Mononuclear cell (primary cell): ENCODE measurements at regions not wholly inside any gene's neighbourhood (a gene's known extent, or its start where the extent isn't known, plus 50 kb on each side); places are given as distances from the start of the nearest gene placed in this dataset.

Source experiments
- H3K27me3 ChIP-seq: 2 replicates; pipeline ENCODE4 v1.6.0; 2011; ENCODE audit warnings: low read length, control low read depth; ENCODE audit not compliant: insufficient read depth
- H3K4me1 ChIP-seq: 2 replicates; pipeline ENCODE4 v1.5.1; 2011; ENCODE audit warnings: mild to moderate bottlenecking, low read length, control low read depth; ENCODE audit not compliant: insufficient read depth
- H3K4me3 ChIP-seq: 2 replicates; pipeline ENCODE4 v1.5.1; 2011; ENCODE audit warnings: mild to moderate bottlenecking, low read length, moderate library complexity
- H3K9me3 ChIP-seq: 2 replicates; pipeline ENCODE4 v1.5.1; 2011; ENCODE audit warnings: low read depth, mild to moderate bottlenecking, control low read depth, low read length

GRCh38 chr18:40413160-40413559, 1541.9 kb upstream of the PIK3C3 start:
- no peaks in the 10 kb centered on the region for H3K27me3 ChIP-seq
- H3K4me1 ChIP-seq: no peaks in the 10 kb centered on the region
- H3K4me3 ChIP-seq: no peak overlapping the region
- no peaks in the 10 kb centered on the region for H3K9me3 ChIP-seq

- no peaks in the 10 kb centered on the region for H3K9me3 ChIP-seq
- no peaks in the 10 kb centered on the region for H3K4me1 ChIP-seq
- no peak overlapping the region for H3K4me3 ChIP-seq
- no peaks in the 10 kb centered on the region for H3K27me3 ChIP-seq
These were observed 1542.6 kb upstream of the PIK3C3 start for GRCh38 chr18:40412410-40412809.

GRCh38 chr18:40407909-40408308, 1547.1 kb upstream of the PIK3C3 start:
- Histone ChIP-seq H3K4me1 (no peaks in the 10 kb centered on the region), H3K4me3 (no peak overlapping the region), H3K9me3 (no peaks in the 10 kb centered on the region), H3K27me3 (no peaks in the 10 kb centered on the region)

- Histone ChIP-seq H3K4me1 (no peaks in the 10 kb centered on the region), H3K4me3 (no peak overlapping the region), H3K27me3 (no peaks in the 10 kb centered on the region), H3K9me3 (no peaks in the 10 kb centered on the region)
These were observed 1550.8 kb upstream of the PIK3C3 start for GRCh38 chr18:40404284-40404683.

GRCh38 chr18:40402052-40402451, 1553.0 kb upstream of the PIK3C3 start:
- no peaks in the 10 kb centered on the region for H3K4me1 ChIP-seq
- no peaks in the 10 kb centered on the region for H3K9me3 ChIP-seq
- H3K27me3 ChIP-seq: no peaks in the 10 kb centered on the region
- no peak overlapping the region for H3K4me3 ChIP-seq

GRCh38 chr18:40388121-40388520, 1566.9 kb upstream of the PIK3C3 start:
- H3K27me3 ChIP-seq: no peaks in the 10 kb centered on the region
- H3K9me3 ChIP-seq: no peaks in the 10 kb centered on the region
- H3K4me1 ChIP-seq: no peaks in the 10 kb centered on the region
- H3K4me3 ChIP-seq: no peak overlapping the region

GRCh38 chr18:40387130-40387787, 1567.8 kb upstream of the PIK3C3 start:
- no peaks in the 10 kb centered on the region for H3K27me3 ChIP-seq
- no peak overlapping the region for H3K4me3 ChIP-seq
- H3K4me1 ChIP-seq: no peaks in the 10 kb centered on the region
- H3K9me3 ChIP-seq: no peaks in the 10 kb centered on the region

- H3K4me3 ChIP-seq: no peak overlapping the region
- H3K9me3 ChIP-seq: no peaks in the 10 kb centered on the region
- H3K27me3 ChIP-seq: no peaks in the 10 kb centered on the region
- no peaks in the 10 kb centered on the region for H3K4me1 ChIP-seq
These were observed 1572.8 kb upstream of the PIK3C3 start for GRCh38 chr18:40382197-40382596.

GRCh38 chr18:40380686-40381439, 1574.2 kb upstream of the PIK3C3 start:
- Histone ChIP-seq H3K4me3 (no peak overlapping the region), H3K9me3 (no peaks in the 10 kb centered on the region), H3K4me1 (no peaks in the 10 kb centered on the region), H3K27me3 (no peaks in the 10 kb centered on the region)

GRCh38 chr18:40375837-40376236, 1579.2 kb upstream of the PIK3C3 start:
- Histone ChIP-seq H3K27me3 (no peaks in the 10 kb centered on the region), H3K9me3 (no peaks in the 10 kb centered on the region), H3K4me1 (no peaks in the 10 kb centered on the region), H3K4me3 (no peak overlapping the region)

GRCh38 chr18:40371673-40372072, 1583.4 kb upstream of the PIK3C3 start:
- Histone ChIP-seq H3K27me3 (no peaks in the 10 kb centered on the region), H3K4me1 (no peaks in the 10 kb centered on the region), H3K9me3 (no peaks in the 10 kb centered on the region), H3K4me3 (no peak overlapping the region)

- H3K27me3 ChIP-seq: no peaks in the 10 kb centered on the region
- no peaks in the 10 kb centered on the region for H3K9me3 ChIP-seq
- H3K4me1 ChIP-seq: no peaks in the 10 kb centered on the region
- H3K4me3 ChIP-seq: no peak overlapping the region
These were observed 1587.5 kb upstream of the PIK3C3 start for GRCh38 chr18:40367576-40367975.

GRCh38 chr18:40366521-40366920, 1588.5 kb upstream of the PIK3C3 start:
- no peaks in the 10 kb centered on the region for H3K9me3 ChIP-seq
- no peaks in the 10 kb centered on the region for H3K27me3 ChIP-seq
- H3K4me1 ChIP-seq: no peaks in the 10 kb centered on the region
- H3K4me3 ChIP-seq: no peak overlapping the region

GRCh38 chr18:40365526-40365925, 1589.5 kb upstream of the PIK3C3 start:
- Histone ChIP-seq H3K9me3 (no peaks in the 10 kb centered on the region), H3K27me3 (no peaks in the 10 kb centered on the region), H3K4me3 (no peak overlapping the region), H3K4me1 (no peaks in the 10 kb centered on the region)

GRCh38 chr18:40360558-40360957, 1594.5 kb upstream of the PIK3C3 start:
- H3K27me3 ChIP-seq: no peaks in the 10 kb centered on the region
- H3K9me3 ChIP-seq: no peaks in the 10 kb centered on the region

GRCh38 chr18:40357536-40357935, 1597.5 kb upstream of the PIK3C3 start:
- Histone ChIP-seq H3K27me3 (no peaks in the 10 kb centered on the region), H3K4me1 (no peaks in the 10 kb centered on the region), H3K9me3 (no peaks in the 10 kb centered on the region), H3K4me3 (no peak overlapping the region)

More at GRCh38 chr18:40360558-40360957, 1594.5 kb upstream of the PIK3C3 start:
- Histone ChIP-seq H3K4me1 (no peaks in the 10 kb centered on the region), H3K4me3 (no peak overlapping the region)
